ENCODE measurements at regions not wholly inside any gene's neighbourhood (a gene's known extent, or its start where the extent isn't known, plus 50 kb on each side); places are given as distances from the start of the nearest gene placed in this dataset.

GRCh38 chr5:28450997-28451396, 1412.6 kb upstream of the CDH9 start:
- POLR2A ChIA-PET, result no interaction called here
- ATAC-seq (ENCODE audit: poor library complexity) (no peak), DNase-seq (no peak)
- Mint-ChIP-seq H3K27ac (no peak overlapping the region), H3K36me3 (ENCODE audit: low read depth) (no peaks in the 10 kb centered on the region), H3K4me3 (no peak overlapping the region), H3K27me3 (no peaks in the 10 kb centered on the region), H3K9me3 (peaks cover 18% of the 10 kb centered on the region), H3K4me1 (ENCODE audit: low read depth) (no peaks in the 10 kb centered on the region)
- Histone ChIP-seq H3K27ac (ENCODE audit: low read depth in 1 of 2, low read length in 2 of 2) (no peak overlapping the region), H3K27me3 (ENCODE audit: control insufficient read depth in 1 of 2, insufficient read depth in 2 of 2, low read length in 2 of 2) (no peaks in the 10 kb centered on the region), H3K4me3 (ENCODE audit: low read length) (no peak overlapping the region), H3K9me3 (ENCODE audit: control insufficient read depth in 1 of 2, insufficient read depth in 1 of 2, low read length in 2 of 2) (no peaks in the 10 kb centered on the region), H3K4me1 (ENCODE audit: insufficient read depth, low read length) (no peaks in the 10 kb centered on the region), H3K36me3 (ENCODE audit: insufficient read depth, low read length) (no peaks in the 10 kb centered on the region)
- intact Hi-C loops (cut with DNase I, micrococcal nuclease), result no loop called here
- CTCF ChIA-PET, result no interaction called here
- TF ChIP-seq CTCF (IDR thresholded peaks at IDR 0.05), result no peak

- CTCF ChIA-PET, result no interaction called here
- no peaks in the 10 kb centered on the region for H3K27me3 Mint-ChIP-seq
- no peak for TF ChIP-seq CTCF (IDR thresholded peaks at IDR 0.05)
These were observed 1410.4 kb upstream of the CDH9 start for GRCh38 chr5:28448791-28449190.

GRCh38 chr5:28430565-28431178, 1392.3 kb upstream of the CDH9 start:
- ChIA-PET CTCF (no interaction called here), POLR2A (no interaction called here)
- no peak overlapping the region for H3K27ac Mint-ChIP-seq
- no peaks in the 10 kb centered on the region for H3K36me3 Mint-ChIP-seq (ENCODE audit: low read depth)
- peaks cover 18% of the 10 kb centered on the region for H3K9me3 Mint-ChIP-seq
- H3K27me3 Mint-ChIP-seq, result no peaks in the 10 kb centered on the region
- no peak overlapping the region for H3K4me3 ChIP-seq (ENCODE audit: low read length)
- no peaks in the 10 kb centered on the region for H3K4me1 Mint-ChIP-seq (ENCODE audit: low read depth)
- H3K27me3 ChIP-seq (ENCODE audit: control insufficient read depth in 1 of 2, insufficient read depth in 2 of 2, low read length in 2 of 2), result no peaks in the 10 kb centered on the region
- H3K27ac ChIP-seq (ENCODE audit: low read depth in 1 of 2, low read length in 2 of 2), result no peak overlapping the region
- no peak overlapping the region for H3K4me3 Mint-ChIP-seq
- ATAC-seq (ENCODE audit: poor library complexity) (no peak), DNase-seq (no peak)
- TF ChIP-seq CTCF (IDR thresholded peaks at IDR 0.05), result no peak
- H3K4me1 ChIP-seq (ENCODE audit: insufficient read depth, low read length), result no peaks in the 10 kb centered on the region
- intact Hi-C loops (cut with DNase I, micrococcal nuclease), result no loop called here
- H3K36me3 ChIP-seq (ENCODE audit: insufficient read depth, low read length), result no peaks in the 10 kb centered on the region
- H3K9me3 ChIP-seq (ENCODE audit: control insufficient read depth in 1 of 2, insufficient read depth in 1 of 2, low read length in 2 of 2), result peaks cover 0 to 6% of the 10 kb centered on the region in 2 experiments

More at GRCh38 chr5:28448791-28449190, 1410.4 kb upstream of the CDH9 start:
- no peak for ATAC-seq (ENCODE audit: poor library complexity)
- intact Hi-C loops (cut with DNase I, micrococcal nuclease), result no loop called here
- H3K9me3 Mint-ChIP-seq, result peaks cover 21% of the 10 kb centered on the region
- POLR2A ChIA-PET, result no interaction called here
- no peaks in the 10 kb centered on the region for H3K36me3 Mint-ChIP-seq (ENCODE audit: low read depth)
- H3K27ac Mint-ChIP-seq, result no peak overlapping the region
- Histone ChIP-seq H3K9me3 (ENCODE audit: control insufficient read depth in 1 of 2, insufficient read depth in 1 of 2, low read length in 2 of 2) (no peaks in the 10 kb centered on the region), H3K27ac (ENCODE audit: low read depth in 1 of 2, low read length in 2 of 2) (no peak overlapping the region), H3K36me3 (ENCODE audit: insufficient read depth, low read length) (no peaks in the 10 kb centered on the region), H3K4me3 (ENCODE audit: low read length) (no peak overlapping the region), H3K4me1 (ENCODE audit: insufficient read depth, low read length) (no peaks in the 10 kb centered on the region), H3K27me3 (ENCODE audit: control insufficient read depth in 1 of 2, insufficient read depth in 2 of 2, low read length in 2 of 2) (no peaks in the 10 kb centered on the region)
- no peak for DNase-seq
- no peak overlapping the region for H3K4me3 Mint-ChIP-seq
- no peaks in the 10 kb centered on the region for H3K4me1 Mint-ChIP-seq (ENCODE audit: low read depth)

Measured in CD4-positive, alpha-beta T cell (primary cell).